ENCODE measurements at regions not wholly inside any gene's neighbourhood (a gene's known extent, or its start where the extent isn't known, plus 50 kb on each side); places are given as distances from the start of the nearest gene placed in this dataset.

- Histone ChIP-seq H3K27ac (no peak overlapping the region), H3K4me3 (no peak overlapping the region), H3K27me3 (no peaks in the 10 kb centered on the region), H3K4me1 (peaks cover 0 to 10% (median 3%) of the 10 kb centered on the region in 4 donors), H3K36me3 (no peaks in the 10 kb centered on the region), H3K9me3 (no peaks in the 10 kb centered on the region)
- peak in 1 of 2 donors; percentile 38 for DNase-seq
- TF ChIP-seq CTCF (IDR thresholded peaks at IDR 0.05) (no peak), POLR2AphosphoS5 (IDR thresholded peaks at IDR 0.05) (no peak), POLR2A (IDR thresholded peaks at IDR 0.05) (no peak), EP300 (IDR thresholded peaks at IDR 0.05) (no peak)
- no peak for ATAC-seq (ENCODE audit: low FRiP score in 2 of 2)
- 78 to 84% methylated on average over 5 to 13 of the region's 16 CpGs for WGBS, 2 donors
These were observed 156.2 kb downstream of the DDX1 start for GRCh38 chr2:15747603-15748471.

DNA sequence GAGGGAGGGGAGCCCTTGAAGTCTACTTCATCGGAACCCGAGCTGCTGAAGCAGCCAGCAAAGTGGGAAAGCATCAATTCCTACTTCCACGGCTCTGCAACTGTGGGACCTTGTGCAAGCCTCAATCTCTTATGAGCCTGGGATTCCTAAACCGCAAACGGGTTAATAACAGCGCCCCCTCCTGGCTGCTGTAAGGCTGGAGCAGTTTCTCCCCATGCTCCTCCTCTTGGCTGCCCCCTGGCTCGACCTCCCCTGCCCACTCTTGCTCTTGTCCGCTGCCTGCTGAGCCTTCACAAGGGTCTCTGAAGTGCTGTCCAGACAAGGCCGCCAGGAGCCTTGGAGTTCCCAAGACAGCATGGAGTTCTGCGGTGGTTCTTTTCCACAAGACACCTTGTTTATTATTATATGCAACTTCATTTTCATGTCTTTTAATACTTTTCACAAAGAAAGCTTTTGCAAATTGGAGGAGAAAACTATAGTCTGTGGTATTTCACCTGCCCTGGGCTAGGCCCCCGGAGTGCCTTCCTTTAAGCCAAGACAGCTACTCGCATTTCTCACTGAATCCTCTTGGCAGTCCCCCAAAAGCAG, 157.2 kb downstream of the DDX1 start:
- no peak for DNase-seq
- TF ChIP-seq POLR2A (IDR thresholded peaks at IDR 0.05) (no peak), CTCF (IDR thresholded peaks at IDR 0.05) (peak in 3 of 6 experiments; percentile 23 to 37 (median 37))
- H3K4me1 ChIP-seq = peaks cover 0 to 10% (median 3%) of the 10 kb centered on the region in 4 donors
- no peaks in the 10 kb centered on the region for H3K27me3 ChIP-seq
- no peak overlapping the region for H3K27ac ChIP-seq
- no peak overlapping the region for H3K4me3 ChIP-seq
- no peaks in the 10 kb centered on the region for H3K36me3 ChIP-seq
- H3K9me3 ChIP-seq = no peaks in the 10 kb centered on the region
- 77 to 84% methylated on average over 12 of the region's 12 CpGs for WGBS, 2 donors
- ATAC-seq (ENCODE audit: low FRiP score in 2 of 2) = no peak

DNA sequence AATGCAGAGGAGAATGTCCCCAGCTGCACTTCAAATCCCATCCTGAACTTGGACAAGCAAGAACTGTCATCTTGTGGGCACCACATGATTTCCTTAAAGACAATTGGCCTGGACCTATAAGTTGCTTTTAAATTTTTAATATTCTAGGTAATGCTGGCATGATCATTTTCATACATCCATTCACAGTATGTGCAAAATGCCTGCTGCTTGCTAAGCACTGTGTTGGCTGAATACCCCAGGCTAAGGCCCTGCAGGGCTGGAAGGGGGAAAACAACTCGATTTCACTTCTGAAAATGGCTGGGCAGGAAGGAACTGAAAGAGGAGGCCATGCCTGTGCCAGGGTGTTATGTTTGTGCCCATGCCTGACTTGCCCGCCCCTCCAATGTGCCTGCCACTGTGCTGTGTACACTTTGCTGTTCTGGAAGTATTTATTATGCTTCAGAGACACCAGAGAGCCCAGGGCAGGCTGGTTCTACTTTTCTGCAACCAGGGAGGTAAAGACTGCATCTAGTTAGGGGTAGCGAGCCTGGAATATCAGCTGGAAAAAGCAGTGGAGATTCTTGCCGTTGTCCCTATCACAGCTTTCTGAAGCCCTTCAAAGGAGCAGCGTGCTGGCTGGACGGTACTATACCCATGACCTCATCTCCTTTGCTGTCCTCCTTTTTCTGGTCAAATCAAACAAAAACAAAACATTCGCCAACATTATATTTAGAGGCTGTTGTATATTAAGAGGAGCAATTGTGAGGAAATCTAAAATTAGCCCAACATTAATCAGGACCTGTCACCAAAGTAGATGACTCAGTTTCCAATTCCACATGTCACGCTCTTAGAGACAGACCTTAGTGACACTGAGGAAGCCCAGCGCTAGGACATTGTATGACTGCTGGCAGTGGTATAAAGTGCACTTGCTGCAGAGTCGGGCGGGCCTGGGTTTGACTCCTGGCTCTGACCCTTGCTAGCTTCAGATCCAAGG, 158.1 kb downstream of the DDX1 start:
- Histone ChIP-seq H3K27me3 (no peaks in the 10 kb centered on the region), H3K4me1 (peaks cover 0 to 10% (median 3%) of the 10 kb centered on the region in 4 donors), H3K36me3 (no peaks in the 10 kb centered on the region), H3K27ac (no peak overlapping the region), H3K9me3 (no peaks in the 10 kb centered on the region), H3K4me3 (no peak overlapping the region)
- DNase-seq (peak in 1 of 2 donors; percentile 14), ATAC-seq (ENCODE audit: low FRiP score in 2 of 2) (peak in 1 of 2 donors; percentile 35)
- WGBS, 2 donors = 70 to 73% methylated on average over 11 of the region's 11 CpGs
- no peak for TF ChIP-seq POLR2AphosphoS5 (IDR thresholded peaks at IDR 0.05)
- TF ChIP-seq POLR2A (IDR thresholded peaks at IDR 0.05) = no peak
- no peak for TF ChIP-seq CTCF (IDR thresholded peaks at IDR 0.05)
- TF ChIP-seq EP300 (IDR thresholded peaks at IDR 0.05) = no peak

DNA sequence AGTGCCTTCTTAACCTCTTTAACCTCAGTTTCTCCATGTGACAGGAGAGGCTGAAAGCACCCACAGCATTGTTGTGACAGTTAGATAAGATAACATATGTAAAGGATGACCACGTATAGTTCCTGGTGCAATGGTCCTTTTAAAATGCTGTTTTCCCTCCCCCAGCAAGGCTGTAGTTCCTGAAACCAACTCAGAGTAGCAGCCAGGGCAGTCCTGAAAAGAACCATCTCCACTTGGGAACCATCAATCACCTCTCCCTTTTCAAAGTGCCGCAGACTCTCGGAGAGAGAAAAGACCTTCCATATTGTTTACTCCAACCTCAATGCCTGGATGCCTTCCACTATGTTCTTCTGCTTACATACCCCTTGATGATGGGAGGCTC, 158.8 kb downstream of the DDX1 start:
- Histone ChIP-seq H3K36me3 (no peaks in the 10 kb centered on the region), H3K27me3 (no peaks in the 10 kb centered on the region), H3K4me3 (no peak overlapping the region), H3K4me1 (peaks cover 0 to 9% (median 3%) of the 10 kb centered on the region in 4 donors), H3K9me3 (no peaks in the 10 kb centered on the region), H3K27ac (no peak overlapping the region)
- no peak for DNase-seq
- ATAC-seq (ENCODE audit: low FRiP score in 2 of 2) = no peak
- 88 to 93% methylated on average over 3 of the region's 3 CpGs for WGBS, 2 donors
- TF ChIP-seq EP300 (IDR thresholded peaks at IDR 0.05) = no peak
- TF ChIP-seq POLR2AphosphoS5 (IDR thresholded peaks at IDR 0.05) = no peak
- TF ChIP-seq CTCF (IDR thresholded peaks at IDR 0.05) = no peak
- no peak for TF ChIP-seq POLR2A (IDR thresholded peaks at IDR 0.05)
